DOHH2 (cell line): ENCODE measurements at regions not wholly inside any gene's neighbourhood (a gene's known extent, or its start where the extent isn't known, plus 50 kb on each side); places are given as distances from the start of the nearest gene placed in this dataset.

Experiments used
- EZH2phosphoT487 ChIP-seq: fragments of 200-600 bp; sonication (generic); IDR thresholded peaks from 2 replicates; pipeline ENCODE4 v1.6.1; 2017; ENCODE audit warnings: borderline replicate concordance, mild to moderate bottlenecking, antibody characterized with exemption, low read length, moderate library complexity, mixed read lengths
- TF ChIP-seq, protein P1 (sequence below): fragments of 200-600 bp; sonication (generic); IDR thresholded peaks from one replicate; pipeline ENCODE4 v1.5.1; 2014; ENCODE audit warnings: antibody characterized with exemption, mild to moderate bottlenecking, low read depth, low read length; ENCODE audit not compliant: poor library complexity, severe bottlenecking

DNA sequence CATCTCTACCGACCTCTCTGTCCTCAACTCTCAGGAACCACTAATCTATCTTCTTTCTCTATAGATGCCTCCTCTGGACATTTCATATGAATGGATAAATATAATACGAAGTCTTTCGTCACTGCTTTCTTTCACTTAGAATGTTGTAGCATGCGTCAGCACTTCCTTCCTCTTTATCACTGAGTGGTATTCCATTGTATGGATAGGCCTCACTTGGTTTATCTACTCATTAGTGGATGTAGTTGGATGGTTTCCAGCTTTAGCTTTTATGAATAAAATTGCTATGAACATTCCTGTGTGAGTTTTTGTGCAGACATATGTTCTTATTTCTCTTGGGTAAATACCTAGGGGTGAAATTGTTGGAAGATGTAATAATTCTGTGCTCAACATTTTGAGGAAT lies 528.2 kb upstream of the FAT1 start:
- TF ChIP-seq, protein P1, sequence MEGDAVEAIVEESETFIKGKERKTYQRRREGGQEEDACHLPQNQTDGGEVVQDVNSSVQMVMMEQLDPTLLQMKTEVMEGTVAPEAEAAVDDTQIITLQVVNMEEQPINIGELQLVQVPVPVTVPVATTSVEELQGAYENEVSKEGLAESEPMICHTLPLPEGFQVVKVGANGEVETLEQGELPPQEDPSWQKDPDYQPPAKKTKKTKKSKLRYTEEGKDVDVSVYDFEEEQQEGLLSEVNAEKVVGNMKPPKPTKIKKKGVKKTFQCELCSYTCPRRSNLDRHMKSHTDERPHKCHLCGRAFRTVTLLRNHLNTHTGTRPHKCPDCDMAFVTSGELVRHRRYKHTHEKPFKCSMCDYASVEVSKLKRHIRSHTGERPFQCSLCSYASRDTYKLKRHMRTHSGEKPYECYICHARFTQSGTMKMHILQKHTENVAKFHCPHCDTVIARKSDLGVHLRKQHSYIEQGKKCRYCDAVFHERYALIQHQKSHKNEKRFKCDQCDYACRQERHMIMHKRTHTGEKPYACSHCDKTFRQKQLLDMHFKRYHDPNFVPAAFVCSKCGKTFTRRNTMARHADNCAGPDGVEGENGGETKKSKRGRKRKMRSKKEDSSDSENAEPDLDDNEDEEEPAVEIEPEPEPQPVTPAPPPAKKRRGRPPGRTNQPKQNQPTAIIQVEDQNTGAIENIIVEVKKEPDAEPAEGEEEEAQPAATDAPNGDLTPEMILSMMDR = no peak
- TF ChIP-seq EZH2phosphoT487 = no peak
